ENCODE measurements at regions not wholly inside any gene's neighbourhood (a gene's known extent, or its start where the extent isn't known, plus 50 kb on each side); places are given as distances from the start of the nearest gene placed in this dataset.

- Histone ChIP-seq H3K36me3 (no peaks in the 10 kb centered on the region), H3K4me3 (no peak overlapping the region), H3K9me3 (no peaks in the 10 kb centered on the region), H3K27ac (peak overlapping the region; percentile 73 to 80), H3K27me3 (replicated peaks; ENCODE audit: insufficient read depth) (no peaks in the 10 kb centered on the region), H3K4me1 (replicated peaks) (peaks cover 8% of the 10 kb centered on the region)
- TF ChIP-seq POLR2AphosphoS5 (IDR thresholded peaks at IDR 0.05), result peak; percentile 26
- TF ChIP-seq CTCF (IDR thresholded peaks at IDR 0.05), result no peak
- 58% methylated on average over 13 of the region's 13 CpGs for WGBS
- no peak for DNase-seq (ENCODE audit: low spot score)
- intact Hi-C loops (cut with DNase I), result loop anchor here (2.0 to 5.0 kb wide), 2 partner anchors 80 to 191 kb away; partner anchors contain the start of gene CEBPB
These were observed 128.2 kb upstream of the PTPN1 start for GRCh38 chr20:50381771-50382593.

GRCh38 chr20:50385733-50386640 lies 124.2 kb upstream of the PTPN1 start:
- H3K27me3 ChIP-seq (replicated peaks; ENCODE audit: insufficient read depth), result no peaks in the 10 kb centered on the region
- TF ChIP-seq POLR2A (IDR thresholded peaks at IDR 0.05) (no peak), POLR2AphosphoS5 (IDR thresholded peaks at IDR 0.05) (no peak), CTCF (IDR thresholded peaks at IDR 0.05) (no peak)
- H3K4me1 ChIP-seq (replicated peaks), result peaks cover 22% of the 10 kb centered on the region
- no peaks in the 10 kb centered on the region for H3K9me3 ChIP-seq
- H3K4me3 ChIP-seq, result no peak overlapping the region
- H3K27ac ChIP-seq, result no peak overlapping the region
- DNase-seq (ENCODE audit: low spot score), result no peak
- no peaks in the 10 kb centered on the region for H3K36me3 ChIP-seq
- intact Hi-C loops (cut with DNase I), result no loop called here
- 66% methylated on average over 22 of the region's 22 CpGs for WGBS

- no peak for DNase-seq (ENCODE audit: low spot score)
- H3K9me3 ChIP-seq, result no peaks in the 10 kb centered on the region
- peaks cover 20% of the 10 kb centered on the region for H3K4me1 ChIP-seq (replicated peaks)
- WGBS, result 54% methylated on average over 6 of the region's 6 CpGs
- H3K36me3 ChIP-seq, result no peaks in the 10 kb centered on the region
- intact Hi-C loops (cut with DNase I), result no loop called here
- H3K27me3 ChIP-seq (replicated peaks; ENCODE audit: insufficient read depth), result no peaks in the 10 kb centered on the region
- H3K4me3 ChIP-seq, result no peak overlapping the region
- TF ChIP-seq CTCF (IDR thresholded peaks at IDR 0.05), result no peak
- no peak for TF ChIP-seq POLR2A (IDR thresholded peaks at IDR 0.05)
- TF ChIP-seq POLR2AphosphoS5 (IDR thresholded peaks at IDR 0.05), result no peak
- H3K27ac ChIP-seq, result no peak overlapping the region
These were observed 123.6 kb upstream of the PTPN1 start for GRCh38 chr20:50386641-50386960.

GRCh38 chr20:50387218-50387995 lies 122.8 kb upstream of the PTPN1 start:
- DNase-seq (ENCODE audit: low spot score), result no peak
- Histone ChIP-seq H3K27me3 (replicated peaks; ENCODE audit: insufficient read depth) (no peaks in the 10 kb centered on the region), H3K27ac (no peak overlapping the region), H3K4me1 (replicated peaks) (peaks cover 18% of the 10 kb centered on the region), H3K36me3 (no peaks in the 10 kb centered on the region), H3K4me3 (no peak overlapping the region), H3K9me3 (no peaks in the 10 kb centered on the region)
- WGBS, result 87% methylated on average over 21 of the region's 21 CpGs
- intact Hi-C loops (cut with DNase I), result no loop called here
- TF ChIP-seq POLR2AphosphoS5 (IDR thresholded peaks at IDR 0.05) (no peak), CTCF (IDR thresholded peaks at IDR 0.05) (no peak), POLR2A (IDR thresholded peaks at IDR 0.05) (no peak)
